Suprapubic skin (tissue), 4 donors: ENCODE measurements at regions not wholly inside any gene's neighbourhood (a gene's known extent, or its start where the extent isn't known, plus 50 kb on each side); places are given as distances from the start of the nearest gene placed in this dataset.
A peak's percentile ranks its signal among the peaks of the same experiment; 100 is the strongest.

Experiments
- DNase-seq, 2 donors: peaks; one replicate each; pipeline ENCODE4 v3.0.0-alpha.2; 2019; ENCODE audit warnings: low spot score in 2 of 2
- H3K27ac ChIP-seq: fragments of 200-600 bp; sonication (generic); one replicate; pipeline ENCODE4 v1.5.1; 2019
- H3K27me3 ChIP-seq: fragments of 200-600 bp; sonication (generic); one replicate; pipeline ENCODE4 v1.5.1; 2019
- H3K36me3 ChIP-seq: fragments of 200-600 bp; sonication (generic); one replicate; pipeline ENCODE4 v1.5.1; 2019
- H3K4me1 ChIP-seq: fragments of 200-600 bp; sonication (generic); one replicate; pipeline ENCODE4 v1.5.1; 2019
- H3K4me3 ChIP-seq: fragments of 200-600 bp; sonication (generic); one replicate; pipeline ENCODE4 v1.5.1; 2019; ENCODE audit warnings: mild to moderate bottlenecking
- H3K9me3 ChIP-seq: fragments of 200-600 bp; sonication (generic); one replicate; pipeline ENCODE4 v1.5.1; 2019
- EP300 ChIP-seq: sonication (generic); formaldehyde crosslinking; IDR thresholded peaks from one replicate; pipeline ENCODE4 v1.6.1; 2017; ENCODE audit warnings: antibody characterized with exemption
- POLR2A ChIP-seq, 2 donors: fragments of 450-650 bp; IDR thresholded peaks; one replicate each; pipeline ENCODE4 v1.6.1; 2017; ENCODE audit warnings: antibody characterized with exemption in 2 of 2, mild to moderate bottlenecking in 2 of 2, moderate library complexity in 2 of 2
- POLR2AphosphoS5 ChIP-seq, 3 donors: sonication (generic); formaldehyde crosslinking; IDR thresholded peaks; one replicate each; pipeline ENCODE4 v1.6.1; 2017; ENCODE audit warnings: antibody characterized with exemption in 3 of 3
- WGBS: methylation state at CpG from one replicate; pipeline ENCODE4 v1.1.5; 2018; 5-methylcytosine and 5-hydroxymethylcytosine counted together
- TF ChIP-seq, protein P1 (sequence below), 2 donors: fragments of 200-600 bp in 1 of 2; fragments of 450-650 bp in 1 of 2; sonication (generic) in 1 of 2; IDR thresholded peaks; one replicate each; pipeline ENCODE4 v1.5.1; 2016 to 2019; ENCODE audit warnings: antibody characterized with exemption in 2 of 2, mild to moderate bottlenecking in 1 of 2, moderate library complexity in 1 of 2

DNA sequence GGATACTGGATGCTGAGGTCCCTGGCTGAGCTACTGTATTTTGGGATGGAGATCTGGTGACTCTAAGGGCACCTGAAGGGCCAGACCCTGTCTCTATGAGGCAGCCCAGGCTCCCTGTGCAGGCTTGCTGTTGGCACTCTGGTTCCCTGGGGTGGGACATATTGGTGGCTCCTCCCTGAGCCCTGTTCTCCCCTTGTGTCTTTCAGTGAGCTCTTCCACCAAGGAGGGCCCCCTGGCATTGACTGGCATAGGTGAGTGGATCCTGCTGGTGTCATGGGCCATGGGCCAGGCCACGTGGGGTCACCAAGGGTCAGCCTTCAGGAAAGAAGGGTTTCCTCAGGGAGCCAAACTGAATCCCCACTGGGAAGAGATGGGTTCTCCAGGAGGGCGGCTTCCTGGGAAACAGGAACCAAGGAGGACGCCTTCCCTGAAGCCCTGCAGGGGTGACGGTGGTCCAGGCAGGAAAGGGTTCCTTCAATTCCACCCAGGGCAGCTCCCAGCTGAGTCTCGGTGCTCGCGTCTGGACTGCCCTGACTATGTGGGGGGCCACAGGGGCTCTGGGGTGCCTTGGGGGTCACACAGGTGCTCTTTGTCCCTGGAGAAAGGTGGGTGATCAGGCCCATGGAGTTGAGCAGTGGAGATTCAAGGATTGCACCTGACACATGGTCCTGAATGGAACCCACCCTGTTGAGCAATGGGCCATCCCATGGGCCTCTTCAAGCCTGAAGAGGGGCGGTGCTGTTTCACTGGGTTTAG, 220.4 kb downstream of the SNRPN start:
- Histone ChIP-seq H3K9me3 (peaks cover 45% of the 10 kb centered on the region), H3K27ac (no peak overlapping the region), H3K4me3 (no peak overlapping the region), H3K36me3 (no peaks in the 10 kb centered on the region), H3K27me3 (no peaks in the 10 kb centered on the region), H3K4me1 (no peaks in the 10 kb centered on the region)
- DNase-seq, result peak in 1 of 2 donors; percentile 30
- WGBS, result 92% methylated on average over 7 of the region's 8 CpGs
- TF ChIP-seq EP300 (no peak), POLR2A (IDR thresholded peaks at IDR 0.05) (no peak), POLR2AphosphoS5 (IDR thresholded peaks at IDR 0.05) (no peak)
- TF ChIP-seq, protein P1, sequence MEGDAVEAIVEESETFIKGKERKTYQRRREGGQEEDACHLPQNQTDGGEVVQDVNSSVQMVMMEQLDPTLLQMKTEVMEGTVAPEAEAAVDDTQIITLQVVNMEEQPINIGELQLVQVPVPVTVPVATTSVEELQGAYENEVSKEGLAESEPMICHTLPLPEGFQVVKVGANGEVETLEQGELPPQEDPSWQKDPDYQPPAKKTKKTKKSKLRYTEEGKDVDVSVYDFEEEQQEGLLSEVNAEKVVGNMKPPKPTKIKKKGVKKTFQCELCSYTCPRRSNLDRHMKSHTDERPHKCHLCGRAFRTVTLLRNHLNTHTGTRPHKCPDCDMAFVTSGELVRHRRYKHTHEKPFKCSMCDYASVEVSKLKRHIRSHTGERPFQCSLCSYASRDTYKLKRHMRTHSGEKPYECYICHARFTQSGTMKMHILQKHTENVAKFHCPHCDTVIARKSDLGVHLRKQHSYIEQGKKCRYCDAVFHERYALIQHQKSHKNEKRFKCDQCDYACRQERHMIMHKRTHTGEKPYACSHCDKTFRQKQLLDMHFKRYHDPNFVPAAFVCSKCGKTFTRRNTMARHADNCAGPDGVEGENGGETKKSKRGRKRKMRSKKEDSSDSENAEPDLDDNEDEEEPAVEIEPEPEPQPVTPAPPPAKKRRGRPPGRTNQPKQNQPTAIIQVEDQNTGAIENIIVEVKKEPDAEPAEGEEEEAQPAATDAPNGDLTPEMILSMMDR (IDR thresholded peaks at IDR 0.05), result no peak

DNA sequence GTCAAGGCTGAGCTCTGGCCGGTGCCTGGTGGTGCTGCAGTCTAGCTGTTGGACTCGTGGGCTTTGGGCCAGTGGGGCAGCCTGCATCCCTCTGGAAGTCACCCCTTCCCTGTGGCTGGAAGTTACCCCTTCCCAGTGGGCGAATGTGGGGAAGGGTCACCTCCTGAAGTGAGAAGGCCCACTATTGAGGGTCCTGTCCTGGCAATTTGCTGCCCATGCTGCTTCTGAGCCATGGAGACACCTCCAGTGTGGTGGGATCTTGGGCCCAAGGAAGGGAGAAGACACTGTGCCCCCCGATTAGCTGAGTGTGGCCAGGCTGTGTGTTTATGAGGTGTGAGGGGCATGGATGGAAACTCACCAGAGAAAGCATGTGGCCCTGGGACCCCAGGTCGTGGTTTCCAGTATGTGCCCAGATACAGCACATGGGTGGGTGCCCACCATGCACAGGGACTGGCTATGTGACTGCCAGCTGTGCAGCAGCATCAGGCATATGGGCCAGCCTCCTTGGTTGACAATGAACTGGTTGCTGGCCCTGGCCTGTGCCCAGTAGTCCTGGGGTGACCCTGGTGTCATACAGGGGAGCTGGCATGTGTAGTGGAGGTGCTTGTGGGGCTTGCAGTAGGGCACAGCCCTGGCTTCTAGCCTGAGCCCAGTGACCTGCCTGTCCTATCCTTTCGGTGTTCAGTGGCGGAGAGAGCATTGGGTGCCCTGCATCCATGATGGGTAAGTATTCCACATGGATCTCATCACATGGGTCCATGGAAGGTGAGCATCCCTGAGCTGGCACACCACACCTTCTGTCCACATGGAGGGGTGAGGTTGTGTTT, 221.2 kb downstream of the SNRPN start:
- Histone ChIP-seq H3K36me3 (no peaks in the 10 kb centered on the region), H3K4me1 (no peaks in the 10 kb centered on the region), H3K4me3 (no peak overlapping the region), H3K9me3 (peaks cover 44% of the 10 kb centered on the region), H3K27me3 (no peaks in the 10 kb centered on the region), H3K27ac (no peak overlapping the region)
- WGBS, result 68% methylated on average over 2 of the region's 7 CpGs
- DNase-seq, result peak in 1 of 2 donors; percentile 40
- TF ChIP-seq, protein P1 (IDR thresholded peaks at IDR 0.05), result no peak
- TF ChIP-seq POLR2A (IDR thresholded peaks at IDR 0.05) (no peak), POLR2AphosphoS5 (IDR thresholded peaks at IDR 0.05) (no peak), EP300 (no peak)

GRCh38 chr15:25176616-25176923, 221.8 kb downstream of the SNRPN start:
- TF ChIP-seq POLR2AphosphoS5 (IDR thresholded peaks at IDR 0.05), result no peak
- no peak for TF ChIP-seq POLR2A (IDR thresholded peaks at IDR 0.05)
- TF ChIP-seq, protein P1 (IDR thresholded peaks at IDR 0.05), result no peak
- no peak for TF ChIP-seq EP300
- no peaks in the 10 kb centered on the region for H3K36me3 ChIP-seq
- H3K27ac ChIP-seq, result no peak overlapping the region
- no peaks in the 10 kb centered on the region for H3K27me3 ChIP-seq
- 97% methylated on average over 5 of the region's 7 CpGs for WGBS
- peaks cover 47% of the 10 kb centered on the region for H3K9me3 ChIP-seq
- H3K4me3 ChIP-seq, result no peak overlapping the region
- peak; percentile 30 to 32 for DNase-seq
- no peaks in the 10 kb centered on the region for H3K4me1 ChIP-seq

DNA sequence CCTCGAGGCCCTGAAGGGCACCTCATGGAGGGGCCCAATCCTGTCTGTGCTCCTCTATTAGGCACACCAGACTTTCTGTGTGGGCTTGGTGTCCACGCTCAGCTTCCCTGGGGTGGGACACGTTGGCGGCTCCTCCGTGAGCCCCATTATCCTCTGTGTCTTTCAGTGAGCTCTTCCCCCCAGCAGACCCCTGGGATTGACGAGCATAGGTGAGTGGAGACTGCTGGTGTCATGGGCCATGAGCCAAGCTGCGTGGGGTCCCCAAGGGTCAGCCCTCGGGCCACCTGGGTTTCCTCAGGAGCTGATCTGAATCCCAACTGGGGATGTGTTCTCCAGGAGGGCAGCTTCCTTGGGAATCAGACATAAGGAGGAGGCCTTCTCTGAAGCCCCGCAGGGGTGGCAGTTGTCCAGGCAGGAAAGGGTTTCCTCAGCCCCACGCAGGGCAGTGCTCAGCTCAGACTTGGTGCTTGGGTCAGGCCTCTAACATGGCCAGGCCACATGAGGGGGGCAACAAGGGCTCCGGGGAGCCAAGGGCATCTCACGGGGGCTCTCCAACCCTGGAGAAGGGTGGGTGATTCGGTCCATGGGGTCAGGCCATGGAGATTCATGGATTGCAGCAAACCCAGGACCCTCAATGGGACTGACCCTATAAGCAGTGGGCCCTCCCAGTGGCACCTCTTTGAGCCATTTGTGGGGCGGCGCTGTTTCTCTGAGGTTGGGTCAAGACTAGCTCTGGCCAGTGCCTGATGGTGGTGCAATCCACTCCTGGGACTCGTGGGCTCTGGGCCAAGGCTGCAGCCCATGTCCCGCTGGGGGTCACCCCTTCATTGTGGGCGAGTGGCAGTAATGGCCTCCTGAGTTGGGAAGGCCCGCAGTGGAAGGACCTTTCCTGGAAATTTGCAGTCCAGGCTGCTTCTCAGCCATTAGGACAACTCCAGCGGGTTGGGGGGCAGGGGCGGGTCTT, 222.5 kb downstream of the SNRPN start:
- DNase-seq, result peak; percentile 28 to 43
- no peaks in the 10 kb centered on the region for H3K27me3 ChIP-seq
- no peaks in the 10 kb centered on the region for H3K36me3 ChIP-seq
- TF ChIP-seq POLR2AphosphoS5 (IDR thresholded peaks at IDR 0.05) (no peak), POLR2A (IDR thresholded peaks at IDR 0.05) (no peak), EP300 (no peak)
- TF ChIP-seq, protein P1 (IDR thresholded peaks at IDR 0.05), result no peak
- peaks cover 47% of the 10 kb centered on the region for H3K9me3 ChIP-seq
- H3K4me1 ChIP-seq, result no peaks in the 10 kb centered on the region
- no peak overlapping the region for H3K4me3 ChIP-seq
- 85% methylated on average over 7 of the region's 21 CpGs for WGBS
- no peak overlapping the region for H3K27ac ChIP-seq
